Osteoblast (primary cell): ENCODE measurements at regions not wholly inside any gene's neighbourhood (a gene's known extent, or its start where the extent isn't known, plus 50 kb on each side); places are given as distances from the start of the nearest gene placed in this dataset.

Source experiments
- DNase-seq: peaks from one replicate; pipeline ENCODE4 v3.0.0; 2011; ENCODE audit warnings: low spot score, mixed read lengths; ENCODE audit not compliant: insufficient read length; ENCODE audit errors: missing footprints
- H2AFZ ChIP-seq: 2 replicates; pipeline ENCODE4 v1.6.0; 2011; ENCODE audit warnings: mild to moderate bottlenecking, low read length
- H3K27ac ChIP-seq: 2 replicates; pipeline ENCODE4 v1.5.1; 2011; ENCODE audit warnings: mild to moderate bottlenecking, low read depth, low read length, moderate library complexity
- H3K27me3 ChIP-seq: 2 replicates; pipeline ENCODE4 v1.6.0; 2012; ENCODE audit warnings: mild to moderate bottlenecking, control low read depth, inconsistent platforms, low read length, moderate library complexity; ENCODE audit not compliant: insufficient read depth
- H3K36me3 ChIP-seq: 2 replicates; pipeline ENCODE4 v1.5.1; 2011; ENCODE audit warnings: mild to moderate bottlenecking, low read length, control low read depth, moderate library complexity; ENCODE audit not compliant: insufficient read depth
- H3K4me1 ChIP-seq: 2 replicates; pipeline ENCODE4 v1.5.1; 2011; ENCODE audit warnings: mild to moderate bottlenecking, low read length, control low read depth, moderate library complexity; ENCODE audit not compliant: insufficient read depth
- H3K4me2 ChIP-seq: 2 replicates; pipeline ENCODE4 v1.6.0; 2011; ENCODE audit warnings: mild to moderate bottlenecking, low read length; ENCODE audit not compliant: insufficient read depth
- H3K4me3 ChIP-seq: fragments of 200-600 bp; sonication (generic); 3 replicates; pipeline ENCODE4 v1.5.1; 2012; ENCODE audit warnings: mild to moderate bottlenecking, low read length, inconsistent platforms; ENCODE audit not compliant: insufficient read depth
- H3K79me2 ChIP-seq: 2 replicates; pipeline ENCODE4 v1.6.0; 2012; ENCODE audit warnings: mild to moderate bottlenecking, low read length, control low read depth, inconsistent platforms; ENCODE audit not compliant: insufficient read depth
- H3K9me3 ChIP-seq: 2 replicates; pipeline ENCODE4 v1.5.1; 2011; ENCODE audit warnings: low read depth, low read length, control low read depth
- H4K20me1 ChIP-seq: 2 replicates; pipeline ENCODE4 v1.6.0; 2012; ENCODE audit warnings: mild to moderate bottlenecking, low read length, control low read depth; ENCODE audit not compliant: insufficient read depth
- CTCF ChIP-seq: IDR thresholded peaks from 2 replicates; pipeline ENCODE4 v1.5.1; 2011; ENCODE audit warnings: mild to moderate bottlenecking, low read depth, low read length, moderate library complexity; ENCODE audit errors: extremely low read depth

GRCh38 chr10:33091201-33091600 lies 133.2 kb upstream of the ITGB1 start:
- TF ChIP-seq CTCF = no peak
- no peak overlapping the region for H3K27ac ChIP-seq
- H3K36me3 ChIP-seq = no peaks in the 10 kb centered on the region
- H3K4me2 ChIP-seq = no peak overlapping the region
- no peaks in the 10 kb centered on the region for H4K20me1 ChIP-seq
- no peaks in the 10 kb centered on the region for H3K9me3 ChIP-seq
- DNase-seq = no peak
- H3K4me3 ChIP-seq = no peak overlapping the region
- H3K4me1 ChIP-seq = no peaks in the 10 kb centered on the region
- no peak overlapping the region for H2AFZ ChIP-seq
- H3K27me3 ChIP-seq = no peaks in the 10 kb centered on the region
- H3K79me2 ChIP-seq = no peaks in the 10 kb centered on the region

- Histone ChIP-seq H3K4me3 (no peak overlapping the region), H3K4me1 (no peaks in the 10 kb centered on the region), H3K4me2 (no peak overlapping the region), H3K79me2 (no peaks in the 10 kb centered on the region), H3K27ac (no peak overlapping the region), H4K20me1 (no peaks in the 10 kb centered on the region), H3K27me3 (no peaks in the 10 kb centered on the region), H3K36me3 (no peaks in the 10 kb centered on the region), H3K9me3 (no peaks in the 10 kb centered on the region), H2AFZ (no peak overlapping the region)
- DNase-seq = no peak
- no peak for TF ChIP-seq CTCF
Measured at GRCh38 chr10:33088990-33089389, 131.0 kb upstream of the ITGB1 start.

GRCh38 chr10:33087922-33088321 lies 129.9 kb upstream of the ITGB1 start:
- Histone ChIP-seq H2AFZ (no peak overlapping the region), H4K20me1 (no peaks in the 10 kb centered on the region), H3K36me3 (no peaks in the 10 kb centered on the region), H3K4me3 (no peak overlapping the region), H3K4me1 (no peaks in the 10 kb centered on the region), H3K9me3 (no peaks in the 10 kb centered on the region), H3K27me3 (no peaks in the 10 kb centered on the region), H3K79me2 (no peaks in the 10 kb centered on the region), H3K4me2 (no peak overlapping the region), H3K27ac (no peak overlapping the region)
- DNase-seq = no peak
- TF ChIP-seq CTCF = no peak

GRCh38 chr10:33087152-33087551 lies 129.1 kb upstream of the ITGB1 start:
- Histone ChIP-seq H3K9me3 (no peaks in the 10 kb centered on the region), H3K4me2 (no peak overlapping the region), H3K4me3 (no peak overlapping the region), H3K27ac (no peak overlapping the region), H3K79me2 (no peaks in the 10 kb centered on the region), H3K4me1 (no peaks in the 10 kb centered on the region), H3K27me3 (no peaks in the 10 kb centered on the region), H2AFZ (no peak overlapping the region), H4K20me1 (no peaks in the 10 kb centered on the region), H3K36me3 (no peaks in the 10 kb centered on the region)
- TF ChIP-seq CTCF = no peak
- no peak for DNase-seq
